T-cell (primary cell): ENCODE measurements at regions not wholly inside any gene's neighbourhood (a gene's known extent, or its start where the extent isn't known, plus 50 kb on each side); places are given as distances from the start of the nearest gene placed in this dataset.

Experiments used
- ATAC-seq, 4 experiments: fragments of 200-7000 bp in 3 of 4; fragments of 150-1000 bp in 1 of 4; cut with Tn5 transposase; replicated peaks in 1 of 4; 1 replicate in 3 of 4; 2 replicates in 1 of 4; pipeline ENCODE4 v1.10.0; 2021; ENCODE audit warnings: moderate library complexity in 3 of 4, mild to moderate bottlenecking in 2 of 4, moderate number of reproducible peaks in 1 of 4
- CTCF ChIA-PET, 2 donors: fragments of 300-600 bp; sonication (Branson Sonifier 250); formaldehyde crosslinking; loops; one replicate each; lab custom pipeline; 2022; ENCODE audit warnings: antibody characterized with exemption in 2 of 2; lab: Charles Lee
- POLR2A ChIA-PET, 2 donors: fragments of 300-600 bp; sonication (Branson Sonifier 250); formaldehyde crosslinking; loops; one replicate each; lab custom pipeline; 2022; ENCODE audit warnings: antibody characterized with exemption in 2 of 2; lab: Charles Lee
- DNase-seq, 35 experiments: peaks; one replicate each; pipeline versions ENCODE4 v3.0.0 to v3.0.0-alpha.2; 2013 to 2023
- H3K27ac ChIP-seq: one replicate; pipeline ENCODE4 v1.5.1; 2013; ENCODE audit warnings: low read length
- H3K27me3 ChIP-seq, 2 experiments: replicated peaks in 1 of 2; 1 replicate in 1 of 2; 2 replicates in 1 of 2; pipeline versions ENCODE4 v1.6.1 to v1.7.0; 2013; ENCODE audit warnings: low read length in 1 of 2, mixed read lengths in 1 of 2; ENCODE audit not compliant: control insufficient read depth in 2 of 2, insufficient read depth in 2 of 2; ENCODE audit errors: extremely low read depth in 1 of 2
- H3K36me3 ChIP-seq, 2 donors: 1 replicate in 1 of 2; 2 replicates in 1 of 2; pipeline versions ENCODE4 v1.6.1 to v1.7.0; 2013; ENCODE audit warnings: low read length in 1 of 2; ENCODE audit not compliant: control insufficient read depth in 2 of 2, insufficient read depth in 1 of 2; ENCODE audit errors: extremely low read depth in 1 of 2
- H3K4me1 ChIP-seq, 2 experiments: 1 replicate in 1 of 2; 2 replicates in 1 of 2; pipeline versions ENCODE4 v1.6.1 to v1.7.0; 2013; ENCODE audit warnings: low read length in 2 of 2, mixed read lengths in 1 of 2; ENCODE audit not compliant: insufficient read depth in 2 of 2, control insufficient read depth in 1 of 2; ENCODE audit errors: extremely low read depth in 1 of 2
- H3K4me3 ChIP-seq, 2 donors: 1 replicate in 1 of 2; 2 replicates in 1 of 2; pipeline versions ENCODE4 v1.5.1 to v1.7.0; 2013; ENCODE audit warnings: mild to moderate bottlenecking in 2 of 2, low read length in 1 of 2, moderate library complexity in 1 of 2; ENCODE audit not compliant: control insufficient read depth in 1 of 2; ENCODE audit errors: extremely low read depth in 1 of 2
- H3K9me3 ChIP-seq: 2 replicates; pipeline ENCODE4 v1.7.0; 2013
- H3K27ac Mint-ChIP-seq, 2 donors: one replicate each; pipeline ENCODE4 v1.8.0; 2020 to 2021; ENCODE audit warnings: mild to moderate bottlenecking in 2 of 2, mixed read lengths in 2 of 2
- H3K27me3 Mint-ChIP-seq, 2 donors: one replicate each; pipeline ENCODE4 v1.8.0; 2021 to 2022; ENCODE audit warnings: mixed read lengths in 2 of 2
- H3K36me3 Mint-ChIP-seq: one replicate; pipeline ENCODE4 v1.8.0; 2021; ENCODE audit warnings: mixed read lengths
- H3K4me1 Mint-ChIP-seq, 3 donors: one replicate each; pipeline ENCODE4 v1.8.0; 2020 to 2022; ENCODE audit warnings: mixed read lengths in 3 of 3, mild to moderate bottlenecking in 1 of 3
- H3K4me3 Mint-ChIP-seq, 3 donors: one replicate each; pipeline ENCODE4 v1.8.0; 2020 to 2022; ENCODE audit warnings: mild to moderate bottlenecking in 3 of 3, mixed read lengths in 3 of 3, moderate library complexity in 3 of 3
- H3K9me3 Mint-ChIP-seq, 3 donors: one replicate each; pipeline ENCODE4 v1.8.0; 2020 to 2022; ENCODE audit warnings: mixed read lengths in 3 of 3
- WGBS: methylation state at CpG from one replicate; pipeline ENCODE4 v1.1.5; 2013; ENCODE audit warnings: missing lambda C conversion rate; ENCODE audit not compliant: insufficient coverage; 5-methylcytosine and 5-hydroxymethylcytosine counted together

- H3K36me3 Mint-ChIP-seq: no peaks in the 10 kb centered on the region
- POLR2A ChIA-PET: no interaction called here
- Histone ChIP-seq H3K27me3 (no peaks in the 10 kb centered on the region), H3K27ac (no peak overlapping the region), H3K36me3 (no peaks in the 10 kb centered on the region), H3K4me3 (no peak overlapping the region), H3K4me1 (no peaks in the 10 kb centered on the region), H3K9me3 (no peaks in the 10 kb centered on the region)
- no peak for DNase-seq
- no peaks in the 10 kb centered on the region for H3K4me1 Mint-ChIP-seq
- CTCF ChIA-PET: interaction anchor here in 1 of 2 donors (0.6 kb wide), 1 partner anchor 335 kb away, joined by 3 read pairs; no protein-coding TSS in a partner anchor
- ATAC-seq: no peak
- no peak overlapping the region for H3K4me3 Mint-ChIP-seq
- H3K27ac Mint-ChIP-seq: no peak overlapping the region
- peaks cover 0 to 5% of the 10 kb centered on the region in 2 donors for H3K27me3 Mint-ChIP-seq
- no CpG with 5 or more reads among the region's 2 CpGs for WGBS
- H3K9me3 Mint-ChIP-seq: no peaks in the 10 kb centered on the region
Observed at GRCh38 chr6:14832427-14832826, 413.4 kb upstream of the JARID2 start.

GRCh38 chr6:14834851-14835530, 410.9 kb upstream of the JARID2 start:
- Histone ChIP-seq H3K9me3 (no peaks in the 10 kb centered on the region), H3K27ac (no peak overlapping the region), H3K27me3 (no peaks in the 10 kb centered on the region), H3K4me3 (no peak overlapping the region), H3K4me1 (no peaks in the 10 kb centered on the region), H3K36me3 (no peaks in the 10 kb centered on the region)
- 93% methylated on average over 2 of the region's 4 CpGs for WGBS
- H3K4me1 Mint-ChIP-seq: no peaks in the 10 kb centered on the region
- no peak overlapping the region for H3K4me3 Mint-ChIP-seq
- no peaks in the 10 kb centered on the region for H3K36me3 Mint-ChIP-seq
- no peak for DNase-seq
- ChIA-PET CTCF (no interaction called here), POLR2A (interaction anchor here in 1 of 2 donors (0.6 kb wide), 2 partner anchors 370 to 1536 kb away, joined by 3 to 4 read pairs; no protein-coding TSS in a partner anchor)
- H3K27me3 Mint-ChIP-seq: peaks cover 5 to 8% of the 10 kb centered on the region in 2 donors
- no peaks in the 10 kb centered on the region for H3K9me3 Mint-ChIP-seq
- no peak for ATAC-seq
- H3K27ac Mint-ChIP-seq: no peak overlapping the region

GRCh38 chr6:14837435-14837834, 408.4 kb upstream of the JARID2 start:
- ATAC-seq (no peak), DNase-seq (no peak)
- no peak overlapping the region for H3K4me3 Mint-ChIP-seq
- no peaks in the 10 kb centered on the region for H3K4me1 Mint-ChIP-seq
- no peaks in the 10 kb centered on the region for H3K9me3 Mint-ChIP-seq
- Histone ChIP-seq H3K27me3 (no peaks in the 10 kb centered on the region), H3K4me3 (no peak overlapping the region), H3K4me1 (no peaks in the 10 kb centered on the region), H3K27ac (no peak overlapping the region), H3K9me3 (no peaks in the 10 kb centered on the region), H3K36me3 (no peaks in the 10 kb centered on the region)
- CTCF ChIA-PET: interaction anchor here in 1 of 2 donors (0.6 kb wide), 1 partner anchor 235 kb away, joined by 3 read pairs; no protein-coding TSS in a partner anchor
- H3K36me3 Mint-ChIP-seq: no peaks in the 10 kb centered on the region
- peaks cover 8 to 13% of the 10 kb centered on the region in 2 donors for H3K27me3 Mint-ChIP-seq
- POLR2A ChIA-PET: no interaction called here
- H3K27ac Mint-ChIP-seq: no peak overlapping the region
- WGBS: no CpG with 5 or more reads among the region's 3 CpGs

- Histone ChIP-seq H3K4me1 (no peaks in the 10 kb centered on the region), H3K36me3 (no peaks in the 10 kb centered on the region), H3K9me3 (no peaks in the 10 kb centered on the region), H3K27ac (no peak overlapping the region), H3K27me3 (no peaks in the 10 kb centered on the region), H3K4me3 (no peak overlapping the region)
- POLR2A ChIA-PET: no interaction called here
- no peaks in the 10 kb centered on the region for H3K36me3 Mint-ChIP-seq
- H3K9me3 Mint-ChIP-seq: no peaks in the 10 kb centered on the region
- CTCF ChIA-PET: no interaction called here
- ATAC-seq (no peak), DNase-seq (no peak)
- H3K27me3 Mint-ChIP-seq: peaks cover 8 to 13% of the 10 kb centered on the region in 2 donors
- WGBS: no CpG with 5 or more reads among the region's 4 CpGs
- no peak overlapping the region for H3K4me3 Mint-ChIP-seq
- no peaks in the 10 kb centered on the region for H3K4me1 Mint-ChIP-seq
- no peak overlapping the region for H3K27ac Mint-ChIP-seq
Observed at GRCh38 chr6:14838133-14838583, 407.7 kb upstream of the JARID2 start.

- DNase-seq (no peak), ATAC-seq (no peak)
- Histone ChIP-seq H3K27me3 (peaks cover 0 to 3% of the 10 kb centered on the region in 2 experiments), H3K4me1 (no peaks in the 10 kb centered on the region), H3K27ac (no peak overlapping the region), H3K9me3 (no peaks in the 10 kb centered on the region), H3K36me3 (no peaks in the 10 kb centered on the region), H3K4me3 (no peak overlapping the region)
- POLR2A ChIA-PET: no interaction called here
- Mint-ChIP-seq H3K4me1 (no peaks in the 10 kb centered on the region), H3K27me3 (peaks cover 8 to 13% of the 10 kb centered on the region in 2 donors), H3K27ac (no peak overlapping the region), H3K9me3 (no peaks in the 10 kb centered on the region), H3K36me3 (no peaks in the 10 kb centered on the region), H3K4me3 (no peak overlapping the region)
- 100% methylated on average over 2 of the region's 8 CpGs for WGBS
- CTCF ChIA-PET: interaction anchor here in 1 of 2 donors (0.6 kb wide), 1 partner anchor 326 kb away, joined by 3 read pairs; no protein-coding TSS in a partner anchor
Observed at GRCh38 chr6:14841901-14842421, 403.9 kb upstream of the JARID2 start.

- Mint-ChIP-seq H3K9me3 (no peaks in the 10 kb centered on the region), H3K36me3 (no peaks in the 10 kb centered on the region), H3K4me3 (no peak overlapping the region), H3K4me1 (no peaks in the 10 kb centered on the region), H3K27ac (no peak overlapping the region), H3K27me3 (peaks cover 4 to 8% of the 10 kb centered on the region in 2 donors)
- ChIA-PET CTCF (no interaction called here), POLR2A (interaction anchor here in 1 of 2 donors (0.6 kb wide), 1 partner anchor 78 kb away, joined by 3 read pairs; no protein-coding TSS in a partner anchor)
- Histone ChIP-seq H3K36me3 (no peaks in the 10 kb centered on the region), H3K27me3 (peaks cover 0 to 3% of the 10 kb centered on the region in 2 experiments), H3K4me1 (no peaks in the 10 kb centered on the region), H3K4me3 (no peak overlapping the region), H3K9me3 (no peaks in the 10 kb centered on the region), H3K27ac (no peak overlapping the region)
- WGBS: 95% methylated on average over 15 of the region's 17 CpGs
- DNase-seq: no peak
- ATAC-seq: no peak
Observed at GRCh38 chr6:14844411-14844810, 401.5 kb upstream of the JARID2 start.
